Anterior cingulate cortex (tissue), 58 donors: ENCODE measurements at regions not wholly inside any gene's neighbourhood (a gene's known extent, or its start where the extent isn't known, plus 50 kb on each side); places are given as distances from the start of the nearest gene placed in this dataset.
A peak's percentile ranks its signal among the peaks of the same experiment; 100 is the strongest.

Source experiments
- DNase-seq, 58 donors: peaks; one replicate each; lab custom pipeline; 2025; lab: John Stamatoyannopoulos, UW

- peak in 29 of 58 donors; percentile 12 to 70 (median 44) for DNase-seq
These were observed 166.9 kb downstream of the BRMS1L start for GRCh38 chr14:35992816-35993683.

DNA sequence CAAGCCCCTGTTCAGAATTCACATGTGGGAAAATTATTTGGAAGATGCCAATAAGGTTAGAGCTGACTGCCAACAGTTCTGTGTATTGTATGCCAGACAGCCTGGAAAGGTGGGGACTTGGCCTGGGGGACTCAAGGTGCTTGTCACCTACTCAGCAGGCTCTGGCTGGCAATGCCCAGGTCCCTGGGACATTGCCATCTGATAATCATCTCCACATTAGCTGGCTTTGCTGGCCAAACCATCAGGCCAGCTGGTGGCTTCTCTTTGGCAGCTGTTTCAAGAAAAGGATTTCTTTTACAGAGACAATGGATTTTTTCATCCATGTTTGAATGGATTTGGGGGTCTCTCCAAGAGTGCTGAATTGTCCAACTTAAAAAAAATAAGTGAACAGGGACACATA lies 165.2 kb downstream of the BRMS1L start:
- DNase-seq, result peak in 6 of 58 donors; percentile 7 to 32 (median 20)

DNA sequence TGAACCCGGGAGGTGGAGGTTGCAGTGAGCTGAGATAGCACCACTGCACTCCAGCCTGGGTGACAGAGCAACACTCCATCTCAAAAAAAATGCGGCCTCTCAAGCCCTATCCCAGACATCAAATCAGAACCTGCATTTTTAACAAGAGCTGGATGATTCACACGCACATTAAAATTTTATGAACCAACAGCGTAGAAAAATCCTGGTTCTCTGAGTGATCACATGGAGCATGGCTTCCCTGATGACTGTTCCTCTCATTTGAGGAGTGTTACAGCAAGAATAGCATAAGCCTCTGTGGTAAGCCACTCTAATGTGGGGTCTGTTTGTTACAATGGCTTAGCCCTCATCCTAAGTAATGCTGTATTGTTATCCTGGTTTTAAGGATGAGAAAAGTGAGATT lies 163.6 kb downstream of the BRMS1L start:
- no peak for DNase-seq

DNA sequence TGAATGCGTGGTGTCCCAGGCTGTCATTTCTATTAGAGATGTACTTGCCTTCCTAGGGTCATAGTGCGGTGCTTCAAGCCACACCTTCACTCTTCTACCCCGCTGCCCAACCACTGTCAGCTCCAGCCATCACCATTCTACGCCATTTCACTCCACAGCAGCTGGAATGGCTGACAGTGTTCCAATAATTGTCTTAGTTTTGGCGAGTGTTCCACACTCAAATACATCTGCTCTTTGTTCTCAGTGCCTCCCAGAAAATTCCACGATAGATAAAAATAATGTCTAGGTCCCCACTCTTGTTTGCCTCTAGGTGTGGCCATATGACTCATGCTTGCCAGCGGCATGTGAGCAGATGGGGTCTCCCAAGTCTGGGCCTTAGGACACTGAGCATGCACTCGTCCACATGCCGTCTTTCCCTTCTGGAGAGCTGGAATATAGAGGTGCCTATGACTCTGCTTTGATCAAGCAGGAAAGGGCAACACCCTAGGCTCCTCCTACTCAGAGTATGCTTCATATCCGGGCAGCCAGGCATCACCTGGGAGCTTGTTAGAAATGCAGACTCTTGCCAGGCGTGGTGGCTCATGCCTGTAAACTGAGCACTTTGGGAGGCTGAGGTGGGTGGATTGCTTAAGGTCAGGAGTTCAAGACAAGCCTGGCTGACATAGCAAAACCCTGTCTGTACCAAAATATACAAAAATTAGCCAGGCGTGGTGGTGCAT lies 163.0 kb downstream of the BRMS1L start:
- peak in 19 of 58 donors; percentile 9 to 68 (median 39) for DNase-seq

GRCh38 chr14:35988550-35988949 lies 162.4 kb downstream of the BRMS1L start:
- DNase-seq, result no peak

DNA sequence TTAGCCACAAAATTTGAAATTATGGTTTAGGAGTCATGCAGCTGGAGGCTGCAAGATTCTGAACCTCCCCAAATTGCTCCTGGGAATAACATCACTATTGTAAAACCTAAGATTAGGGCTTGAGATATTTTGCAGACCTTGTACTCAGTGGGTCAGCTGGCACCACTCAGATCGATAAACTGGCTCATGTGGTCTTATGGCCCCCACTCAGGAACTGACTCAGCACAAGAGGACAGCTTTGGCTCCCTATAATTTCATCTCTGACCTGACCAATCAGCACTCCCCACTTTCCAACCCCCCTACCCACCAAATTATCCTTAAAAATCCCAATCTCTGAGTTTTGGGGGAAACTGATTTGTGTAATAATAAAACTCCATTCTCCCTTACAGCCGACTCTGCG lies 161.6 kb downstream of the BRMS1L start:
- DNase-seq, result no peak

- DNase-seq, result peak in 3 of 58 donors; percentile 40 to 63 (median 50)
These were observed 160.1 kb downstream of the BRMS1L start for GRCh38 chr14:35986219-35986573.

DNA sequence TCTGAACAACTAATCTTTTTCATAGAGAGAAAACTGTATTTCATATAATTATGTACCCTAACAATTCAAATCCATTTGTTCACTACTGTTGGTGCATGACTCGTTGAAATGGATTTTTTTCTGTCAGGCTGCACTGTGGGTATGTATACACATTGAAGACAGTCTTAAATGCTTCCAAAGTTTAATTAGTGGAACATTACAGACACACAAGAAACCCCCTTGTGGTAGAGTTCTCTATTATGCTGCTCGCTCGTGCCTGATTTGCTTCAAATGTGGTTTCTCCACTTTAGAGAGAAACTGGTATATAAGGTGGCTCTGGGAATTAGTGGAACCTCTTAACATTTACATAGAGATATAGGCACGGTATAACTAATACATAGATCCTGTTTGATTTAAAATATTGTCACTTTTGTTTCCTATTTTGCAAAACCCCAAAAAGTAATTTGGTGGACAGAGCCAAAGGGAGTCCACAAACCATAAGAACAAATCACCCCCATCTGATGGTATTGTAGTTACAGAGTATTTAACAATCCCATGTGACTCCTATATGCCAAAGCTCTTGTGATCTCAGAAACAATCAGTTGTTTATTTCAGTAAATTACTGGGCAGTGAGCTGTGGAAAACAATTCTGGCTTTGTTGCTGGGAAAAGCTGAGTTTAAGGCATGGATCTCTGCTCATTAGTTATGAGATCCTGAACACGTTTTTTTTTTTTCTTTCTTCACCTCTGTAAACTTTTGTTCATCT lies 159.5 kb downstream of the BRMS1L start:
- peak in 11 of 58 donors; percentile 4 to 80 (median 24) for DNase-seq

- no peak for DNase-seq
These were observed 153.4 kb downstream of the BRMS1L start for GRCh38 chr14:35979531-35979930.

DNA sequence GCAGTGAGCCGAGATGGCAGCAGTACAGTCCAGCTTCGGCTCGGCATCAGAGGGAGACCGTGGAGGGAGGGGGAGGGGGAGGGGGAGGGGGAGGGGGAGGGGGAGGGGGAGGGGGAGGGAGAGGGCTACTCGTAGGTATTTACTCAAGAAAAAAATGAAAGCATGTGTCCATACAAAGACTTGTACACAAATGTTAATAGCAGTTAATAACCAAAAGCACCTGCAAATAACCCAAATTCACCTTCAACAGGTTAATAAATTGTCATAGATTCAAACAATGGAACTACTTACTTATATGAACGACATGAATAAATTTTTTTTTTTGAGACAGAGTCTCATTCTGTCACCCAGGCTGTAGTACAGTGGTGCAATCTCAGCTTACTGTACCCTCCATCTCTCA lies 152.4 kb downstream of the BRMS1L start:
- no peak for DNase-seq

GRCh38 chr14:35975814-35976213 lies 149.7 kb downstream of the BRMS1L start:
- no peak for DNase-seq

- no peak for DNase-seq
These were observed 147.6 kb downstream of the BRMS1L start for GRCh38 chr14:35973770-35974169.

DNA sequence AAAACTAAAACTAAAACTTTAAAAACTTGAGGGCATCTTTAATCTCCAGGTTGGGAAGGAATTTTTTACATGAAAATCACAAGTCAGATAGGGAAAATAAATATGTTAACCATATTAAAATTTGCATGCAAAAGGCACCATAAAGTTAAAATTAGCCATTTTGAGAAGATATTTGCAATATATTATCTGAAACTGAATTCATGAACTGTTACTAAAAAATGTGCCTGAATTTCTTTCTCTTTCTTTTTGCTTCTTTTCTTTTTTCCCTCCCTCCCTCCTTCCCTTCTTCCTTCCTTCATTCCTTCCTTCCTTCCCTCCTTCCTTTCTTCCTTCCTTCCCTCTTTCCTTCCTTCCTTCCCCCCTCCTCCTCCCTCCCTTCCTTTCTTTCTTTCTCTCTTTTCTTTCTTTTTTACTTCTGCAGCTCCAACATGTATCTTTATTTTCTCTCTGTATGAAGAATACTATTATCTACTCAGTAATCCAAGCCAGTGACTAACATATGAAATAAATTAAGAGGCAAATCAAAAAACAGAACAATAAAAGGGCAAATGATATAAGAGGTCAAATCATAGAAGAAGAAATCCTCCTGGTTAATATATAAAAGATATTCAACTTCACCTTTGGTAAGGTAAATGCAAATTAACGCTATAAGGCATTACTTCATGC lies 146.0 kb downstream of the BRMS1L start:
- no peak for DNase-seq

- DNase-seq, result no peak
These were observed 143.2 kb downstream of the BRMS1L start for GRCh38 chr14:35969310-35969709.

DNA sequence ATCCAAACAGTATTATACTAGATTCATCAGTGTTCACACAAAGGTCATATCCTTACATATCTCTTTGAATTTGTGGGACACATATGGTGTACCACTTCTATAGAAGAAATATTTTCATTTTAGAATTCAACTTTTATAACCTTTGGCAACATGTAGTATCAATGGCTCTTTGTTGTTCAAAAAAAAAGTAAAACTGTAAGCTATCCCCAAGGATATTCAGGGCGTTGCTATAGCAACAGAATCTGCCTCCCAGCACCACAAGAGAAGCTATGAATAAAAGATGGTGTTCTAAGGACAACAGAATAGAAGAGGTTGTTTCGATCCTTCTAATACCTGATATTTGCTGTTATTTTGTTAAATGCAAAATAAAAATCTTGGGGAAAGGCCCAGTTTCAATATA lies 139.3 kb downstream of the BRMS1L start:
- DNase-seq, result peak in 21 of 58 donors; percentile 5 to 81 (median 24)

GRCh38 chr14:35964697-35965286 lies 138.7 kb downstream of the BRMS1L start:
- no peak for DNase-seq

DNA sequence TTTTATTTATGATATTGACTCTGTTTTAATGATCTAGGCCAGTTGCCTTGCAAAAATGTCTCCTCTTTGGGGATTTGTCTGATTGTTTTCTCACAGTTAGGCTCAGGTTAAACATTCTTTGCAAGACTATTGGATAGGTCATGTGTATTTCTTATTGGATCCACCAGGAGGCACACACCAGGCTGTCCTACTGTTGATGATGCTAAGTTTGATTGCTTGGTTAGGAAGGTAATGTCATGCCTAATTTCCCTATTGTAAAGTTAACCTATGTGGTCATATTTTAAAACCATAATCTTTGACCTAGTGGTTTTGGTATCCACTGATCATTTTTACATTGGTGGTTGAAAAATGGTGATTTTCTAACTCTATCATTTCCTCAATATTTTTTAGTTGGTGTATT lies 137.1 kb downstream of the BRMS1L start:
- no peak for DNase-seq

DNA sequence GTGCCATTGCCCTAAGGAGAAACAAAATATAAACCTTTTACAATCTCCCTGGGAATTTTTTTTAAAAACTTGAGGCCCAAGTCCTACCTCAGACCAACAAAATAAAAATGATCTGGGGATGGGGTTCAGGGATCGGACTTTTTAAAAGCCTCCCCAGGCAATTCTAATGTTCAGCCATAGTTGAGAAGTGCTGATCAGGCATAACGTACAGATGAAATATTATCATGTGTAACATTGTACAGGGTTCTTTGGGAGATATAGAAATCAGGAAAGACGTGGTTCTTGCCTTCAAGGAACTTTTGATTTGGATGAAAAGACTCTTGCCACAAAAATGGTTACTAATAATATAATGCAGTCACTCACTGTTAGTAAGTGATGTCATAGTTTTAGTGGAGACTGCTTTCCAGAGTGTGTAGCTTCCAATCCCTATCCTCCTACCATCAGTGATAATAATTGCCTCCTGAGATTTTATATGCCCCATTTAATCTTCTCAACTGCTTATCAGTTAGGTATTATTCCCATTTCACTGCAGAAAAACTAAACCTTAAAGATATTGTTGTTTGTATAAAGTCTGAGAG lies 135.6 kb downstream of the BRMS1L start:
- no peak for DNase-seq

GRCh38 chr14:35959835-35960234 lies 133.7 kb downstream of the BRMS1L start:
- peak in 2 of 58 donors; percentile 8 to 62 for DNase-seq

DNA sequence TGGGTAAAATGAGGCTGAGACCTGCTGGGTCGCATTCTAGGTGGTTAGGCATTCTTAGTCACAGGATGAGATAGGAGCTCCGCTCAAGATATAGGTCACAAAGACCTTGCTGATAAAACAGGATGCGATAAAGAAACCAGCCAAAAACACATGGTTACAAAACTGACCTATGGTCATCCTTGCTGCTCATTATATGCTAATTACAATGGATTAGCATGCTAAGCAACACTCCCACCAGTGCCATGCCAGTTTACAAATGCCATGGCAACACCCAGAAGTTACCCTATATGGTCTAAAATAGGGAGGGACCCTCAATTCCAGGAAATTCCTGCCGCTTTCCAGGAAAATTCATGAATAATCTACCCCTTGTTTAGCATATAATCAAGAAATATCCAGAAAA lies 132.4 kb downstream of the BRMS1L start:
- DNase-seq, result no peak
